Keratinocyte (primary cell): ENCODE measurements at regions not wholly inside any gene's neighbourhood (a gene's known extent, or its start where the extent isn't known, plus 50 kb on each side); places are given as distances from the start of the nearest gene placed in this dataset.

ENCODE experiments used
- DNase-seq: peaks from one replicate; pipeline ENCODE4 v3.0.0-alpha.2; 2011; ENCODE audit warnings: low read depth, missing footprints, low spot score
- FAIRE-seq: peaks from 2 replicates; lab custom pipeline; 2011; peaks lifted over from hg19 to GRCh38; lab: Jason Lieb, UNC
- H2AFZ ChIP-seq: 2 replicates; pipeline ENCODE4 v1.6.0; 2012; ENCODE audit warnings: low read length, control low read depth, inconsistent platforms; ENCODE audit not compliant: control insufficient read depth
- H3K27ac ChIP-seq: 2 replicates; pipeline ENCODE4 v1.5.1; 2011; ENCODE audit warnings: low read length; ENCODE audit not compliant: control insufficient read depth, insufficient read depth
- H3K27me3 ChIP-seq: 3 replicates; pipeline ENCODE4 v1.6.0; 2011; ENCODE audit warnings: low read length; ENCODE audit not compliant: control insufficient read depth, insufficient read depth; ENCODE audit errors: extremely low read depth
- H3K36me3 ChIP-seq, 2 experiments: 2 replicates in 1 of 2; 3 replicates in 1 of 2; pipeline ENCODE4 v1.5.1; 2011; ENCODE audit warnings: low read length in 2 of 2, mild to moderate bottlenecking in 1 of 2; ENCODE audit not compliant: control insufficient read depth in 2 of 2, insufficient read depth in 2 of 2; ENCODE audit errors: extremely low read depth in 1 of 2
- H3K4me1 ChIP-seq: 3 replicates; pipeline ENCODE4 v1.5.1; 2011; ENCODE audit warnings: low read length; ENCODE audit not compliant: control insufficient read depth, insufficient read depth; ENCODE audit errors: extremely low read depth
- H3K4me2 ChIP-seq: 3 replicates; pipeline ENCODE4 v1.6.0; 2011; ENCODE audit warnings: low read depth, low read length; ENCODE audit not compliant: control insufficient read depth, insufficient read depth; ENCODE audit errors: extremely low read depth
- H3K4me3 ChIP-seq, 3 experiments: fragments of 200-600 bp in 1 of 3; sonication (generic) in 1 of 3; 2 replicates in 2 of 3; 3 replicates in 1 of 3; pipeline ENCODE4 v1.5.1; 2011 to 2016; ENCODE audit warnings: low read length in 3 of 3, mild to moderate bottlenecking in 3 of 3, control low read depth in 2 of 3, inconsistent platforms in 1 of 3, low read depth in 1 of 3, mixed read lengths in 1 of 3, mixed run types in 1 of 3, moderate library complexity in 1 of 3; ENCODE audit not compliant: control insufficient read depth in 2 of 3, insufficient read depth in 2 of 3; ENCODE audit errors: extremely low read depth in 1 of 3
- H3K79me2 ChIP-seq: 2 replicates; pipeline ENCODE4 v1.6.0; 2012; ENCODE audit warnings: low read length; ENCODE audit not compliant: control insufficient read depth, insufficient read depth
- H3K9ac ChIP-seq: 3 replicates; pipeline ENCODE4 v1.6.0; 2011; ENCODE audit warnings: low read length; ENCODE audit not compliant: control insufficient read depth, insufficient read depth; ENCODE audit errors: extremely low read depth
- H3K9me1 ChIP-seq: 3 replicates; pipeline ENCODE4 v1.6.0; 2011; ENCODE audit warnings: low read length; ENCODE audit not compliant: control insufficient read depth, insufficient read depth; ENCODE audit errors: extremely low read depth
- H3K9me3 ChIP-seq: 2 replicates; pipeline ENCODE4 v1.5.1; 2012; ENCODE audit warnings: low read depth, low read length; ENCODE audit not compliant: control insufficient read depth
- H4K20me1 ChIP-seq: 3 replicates; pipeline ENCODE4 v1.6.0; 2011; ENCODE audit warnings: low read length; ENCODE audit not compliant: control insufficient read depth, insufficient read depth; ENCODE audit errors: extremely low read depth
- EZH2 ChIP-seq: IDR thresholded peaks from one replicate; pipeline ENCODE4 v1.6.1; 2012; ENCODE audit warnings: inconsistent platforms, mild to moderate bottlenecking, low read length, moderate library complexity
- dilution Hi-C: fragments of 300-500 bp; cut with MboI; formaldehyde crosslinking; loops from one replicate; pipeline ENCODE4 v1.7.0; 2020; ENCODE audit warnings: low sequenced_read_pairs; ENCODE audit not compliant: extremely low pct_ligation_motif_present
- TF ChIP-seq, protein P1 (sequence below), 3 experiments: IDR thresholded peaks in 1 of 3; conservative IDR thresholded peaks in 1 of 3; optimal IDR thresholded peaks in 1 of 3; 2 replicates in 2 of 3; 3 replicates in 1 of 3; pipeline versions ENCODE3 to v1.5.1; 2011; ENCODE audit warnings: low read length in 3 of 3, mild to moderate bottlenecking in 3 of 3, moderate library complexity in 2 of 3, control low read depth in 1 of 3, inconsistent platforms in 1 of 3; ENCODE audit not compliant: insufficient read depth in 2 of 3; ENCODE audit errors: extremely low read depth in 1 of 3

DNA sequence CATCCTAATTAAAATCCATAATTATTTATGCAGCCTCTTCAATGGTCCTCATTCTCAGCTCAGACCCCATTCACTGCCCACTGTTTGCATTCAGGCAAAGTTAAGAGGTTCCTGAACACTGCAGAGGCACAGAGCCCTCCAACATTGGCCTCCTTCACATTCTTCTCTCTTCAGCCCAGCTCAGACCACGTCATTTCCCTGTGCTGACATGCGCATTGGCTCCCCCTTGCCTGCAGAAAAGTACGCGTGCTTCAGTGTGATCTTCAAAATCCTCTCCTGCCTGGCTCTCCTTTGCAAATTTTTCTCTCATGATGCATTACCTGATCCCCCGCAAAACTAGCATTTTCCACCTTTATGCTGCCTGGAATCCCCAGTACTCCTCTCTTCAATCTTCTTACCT, 552.3 kb downstream of the NTRK3 start:
- H3K4me2 ChIP-seq, result no peak overlapping the region
- no peak for TF ChIP-seq EZH2
- TF ChIP-seq, protein P1, sequence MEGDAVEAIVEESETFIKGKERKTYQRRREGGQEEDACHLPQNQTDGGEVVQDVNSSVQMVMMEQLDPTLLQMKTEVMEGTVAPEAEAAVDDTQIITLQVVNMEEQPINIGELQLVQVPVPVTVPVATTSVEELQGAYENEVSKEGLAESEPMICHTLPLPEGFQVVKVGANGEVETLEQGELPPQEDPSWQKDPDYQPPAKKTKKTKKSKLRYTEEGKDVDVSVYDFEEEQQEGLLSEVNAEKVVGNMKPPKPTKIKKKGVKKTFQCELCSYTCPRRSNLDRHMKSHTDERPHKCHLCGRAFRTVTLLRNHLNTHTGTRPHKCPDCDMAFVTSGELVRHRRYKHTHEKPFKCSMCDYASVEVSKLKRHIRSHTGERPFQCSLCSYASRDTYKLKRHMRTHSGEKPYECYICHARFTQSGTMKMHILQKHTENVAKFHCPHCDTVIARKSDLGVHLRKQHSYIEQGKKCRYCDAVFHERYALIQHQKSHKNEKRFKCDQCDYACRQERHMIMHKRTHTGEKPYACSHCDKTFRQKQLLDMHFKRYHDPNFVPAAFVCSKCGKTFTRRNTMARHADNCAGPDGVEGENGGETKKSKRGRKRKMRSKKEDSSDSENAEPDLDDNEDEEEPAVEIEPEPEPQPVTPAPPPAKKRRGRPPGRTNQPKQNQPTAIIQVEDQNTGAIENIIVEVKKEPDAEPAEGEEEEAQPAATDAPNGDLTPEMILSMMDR (optimal IDR thresholded peaks at IDR 0.05 in 1 of 3, IDR thresholded peaks at IDR 0.05 in 1 of 3, conservative IDR thresholded peaks at IDR 0.05 in 1 of 3; ENCODE audit: extremely low read depth in 1 of 3, insufficient read depth in 2 of 3, low read length in 3 of 3), result no peak
- H3K27me3 ChIP-seq, result no peaks in the 10 kb centered on the region
- no peaks in the 10 kb centered on the region for H3K79me2 ChIP-seq
- DNase-seq (no peak), FAIRE-seq (no peak)
- no peak overlapping the region for H2AFZ ChIP-seq
- H3K9me1 ChIP-seq, result no peaks in the 10 kb centered on the region
- H3K9ac ChIP-seq, result no peak overlapping the region
- dilution Hi-C loops, result no loop called here
- no peak overlapping the region for H3K27ac ChIP-seq
- H4K20me1 ChIP-seq, result no peaks in the 10 kb centered on the region
- H3K9me3 ChIP-seq, result no peaks in the 10 kb centered on the region
- H3K36me3 ChIP-seq, result no peaks in the 10 kb centered on the region
- H3K4me3 ChIP-seq, result no peak overlapping the region
- H3K4me1 ChIP-seq, result no peaks in the 10 kb centered on the region

DNA sequence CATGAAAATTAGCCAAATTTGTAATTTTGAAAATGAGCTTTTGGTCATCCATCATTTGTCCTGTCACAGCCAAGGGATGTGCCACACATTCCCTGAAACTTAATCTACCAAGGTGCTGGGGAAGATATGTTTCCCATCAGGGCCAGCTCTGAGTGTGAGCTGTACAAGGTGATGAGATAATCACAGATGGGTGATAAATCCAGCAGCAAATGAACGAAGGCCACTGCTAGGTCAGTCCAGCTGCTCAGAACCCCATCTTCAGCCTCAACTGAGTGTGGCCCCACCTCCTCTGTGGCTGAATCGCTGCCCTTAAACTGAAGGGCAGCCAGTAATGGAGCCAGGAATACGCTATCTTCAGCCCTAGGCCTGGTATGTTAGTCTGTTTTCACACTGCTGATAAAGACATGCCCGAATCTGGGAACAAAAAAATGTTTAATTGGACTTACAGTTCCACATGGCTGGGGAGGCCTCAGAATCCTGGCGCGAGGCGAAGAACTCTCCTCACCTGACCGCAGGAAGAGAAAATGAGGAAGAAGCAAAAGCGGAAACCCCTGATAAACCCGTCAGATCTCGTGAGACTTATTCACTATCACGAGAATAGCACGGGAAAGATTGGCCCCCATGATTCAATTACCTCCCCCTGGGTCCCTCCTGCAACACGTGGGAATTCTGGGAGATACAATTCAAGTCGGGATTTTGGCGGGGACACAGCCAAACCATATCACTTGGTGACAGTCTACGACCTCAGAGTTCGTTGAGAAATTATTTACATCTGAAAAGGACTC, 553.0 kb downstream of the NTRK3 start:
- no peak overlapping the region for H3K9ac ChIP-seq
- DNase-seq, result no peak

More for the DNA sequence above, 553.0 kb downstream of the NTRK3 start:
- no peaks in the 10 kb centered on the region for H3K79me2 ChIP-seq
- FAIRE-seq, result no peak
- TF ChIP-seq, protein P1 (optimal IDR thresholded peaks at IDR 0.05 in 1 of 3, IDR thresholded peaks at IDR 0.05 in 1 of 3, conservative IDR thresholded peaks at IDR 0.05 in 1 of 3; ENCODE audit: extremely low read depth in 1 of 3, insufficient read depth in 2 of 3, low read length in 3 of 3), result no peak
- TF ChIP-seq EZH2, result no peak
- H3K4me3 ChIP-seq, result no peak overlapping the region
- dilution Hi-C loops, result no loop called here
- no peak overlapping the region for H2AFZ ChIP-seq
- no peaks in the 10 kb centered on the region for H3K9me1 ChIP-seq
- no peaks in the 10 kb centered on the region for H3K4me1 ChIP-seq
- H3K36me3 ChIP-seq, result no peaks in the 10 kb centered on the region
- H3K27me3 ChIP-seq, result no peaks in the 10 kb centered on the region
- no peak overlapping the region for H3K27ac ChIP-seq
- H3K4me2 ChIP-seq, result no peak overlapping the region
- no peaks in the 10 kb centered on the region for H4K20me1 ChIP-seq
- no peaks in the 10 kb centered on the region for H3K9me3 ChIP-seq
